ENCODE measurements at regions not wholly inside any gene's neighbourhood (a gene's known extent, or its start where the extent isn't known, plus 50 kb on each side); places are given as distances from the start of the nearest gene placed in this dataset.

DNA sequence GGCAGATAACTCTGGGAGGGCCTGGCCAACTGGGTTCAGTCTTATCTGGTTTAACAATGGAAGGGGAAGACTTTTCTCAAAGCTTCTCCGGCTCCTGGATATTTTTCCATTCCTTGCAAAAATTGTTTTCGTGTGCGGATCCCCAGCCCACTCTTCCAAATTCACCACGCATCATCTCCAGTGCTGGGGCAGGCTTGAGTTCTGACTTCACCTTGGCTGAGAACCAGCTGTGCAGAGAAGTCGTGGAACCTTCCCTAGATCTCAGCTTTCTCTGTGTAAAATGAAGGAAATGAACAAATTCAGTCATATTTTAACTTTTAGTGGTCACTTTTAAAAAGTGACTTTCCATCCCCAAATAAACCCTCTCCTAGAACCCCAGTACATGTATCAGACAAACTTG, 297.0 kb downstream of the TCF7L2 start:
- H3K4me2 ChIP-seq, result no peak overlapping the region
- H3K4me3 Mint-ChIP-seq, result no peak overlapping the region
- no peaks in the 10 kb centered on the region for H3K36me3 Mint-ChIP-seq (ENCODE audit: low read depth)
- H3K79me2 ChIP-seq (replicated peaks; ENCODE audit: insufficient read depth), result no peaks in the 10 kb centered on the region
- no peaks in the 10 kb centered on the region for H3K9me3 Mint-ChIP-seq
- H3K4me1 ChIP-seq (ENCODE audit: insufficient read depth), result no peaks in the 10 kb centered on the region
- H3K27ac Mint-ChIP-seq, result no peak overlapping the region
- H3K4me3 ChIP-seq, result no peak overlapping the region
- no peaks in the 10 kb centered on the region for H4K20me1 ChIP-seq (replicated peaks; ENCODE audit: insufficient read depth)
- no peaks in the 10 kb centered on the region for H3K27me3 ChIP-seq (ENCODE audit: insufficient read depth)
- DNase-seq (ENCODE audit: low spot score) (no peak), ATAC-seq (no peak)
- TF ChIP-seq JUNB (IDR thresholded peaks at IDR 0.05; ENCODE audit: unreplicated experiment), result no peak
- TF ChIP-seq ZNF331 (CRISPR knock-in tag; IDR thresholded peaks at IDR 0.05; ENCODE audit: low read depth), result no peak
- TF ChIP-seq STAT1 (IDR thresholded peaks at IDR 0.05; ENCODE audit: unreplicated experiment), result no peak
- no peak for TF ChIP-seq REST (IDR thresholded peaks at IDR 0.05; ENCODE audit: unreplicated experiment)
- no peak for TF ChIP-seq EZH2 (IDR thresholded peaks at IDR 0.05; ENCODE audit: low read depth, unreplicated experiment)
- TF ChIP-seq NANOG (IDR thresholded peaks at IDR 0.05; ENCODE audit: borderline replicate concordance), result no peak
- TF ChIP-seq CREB1 (CRISPR knock-in tag; IDR thresholded peaks at IDR 0.05; ENCODE audit: low read depth), result no peak
- TF ChIP-seq ETS1 (IDR thresholded peaks at IDR 0.05), result no peak
- TF ChIP-seq, protein P1, sequence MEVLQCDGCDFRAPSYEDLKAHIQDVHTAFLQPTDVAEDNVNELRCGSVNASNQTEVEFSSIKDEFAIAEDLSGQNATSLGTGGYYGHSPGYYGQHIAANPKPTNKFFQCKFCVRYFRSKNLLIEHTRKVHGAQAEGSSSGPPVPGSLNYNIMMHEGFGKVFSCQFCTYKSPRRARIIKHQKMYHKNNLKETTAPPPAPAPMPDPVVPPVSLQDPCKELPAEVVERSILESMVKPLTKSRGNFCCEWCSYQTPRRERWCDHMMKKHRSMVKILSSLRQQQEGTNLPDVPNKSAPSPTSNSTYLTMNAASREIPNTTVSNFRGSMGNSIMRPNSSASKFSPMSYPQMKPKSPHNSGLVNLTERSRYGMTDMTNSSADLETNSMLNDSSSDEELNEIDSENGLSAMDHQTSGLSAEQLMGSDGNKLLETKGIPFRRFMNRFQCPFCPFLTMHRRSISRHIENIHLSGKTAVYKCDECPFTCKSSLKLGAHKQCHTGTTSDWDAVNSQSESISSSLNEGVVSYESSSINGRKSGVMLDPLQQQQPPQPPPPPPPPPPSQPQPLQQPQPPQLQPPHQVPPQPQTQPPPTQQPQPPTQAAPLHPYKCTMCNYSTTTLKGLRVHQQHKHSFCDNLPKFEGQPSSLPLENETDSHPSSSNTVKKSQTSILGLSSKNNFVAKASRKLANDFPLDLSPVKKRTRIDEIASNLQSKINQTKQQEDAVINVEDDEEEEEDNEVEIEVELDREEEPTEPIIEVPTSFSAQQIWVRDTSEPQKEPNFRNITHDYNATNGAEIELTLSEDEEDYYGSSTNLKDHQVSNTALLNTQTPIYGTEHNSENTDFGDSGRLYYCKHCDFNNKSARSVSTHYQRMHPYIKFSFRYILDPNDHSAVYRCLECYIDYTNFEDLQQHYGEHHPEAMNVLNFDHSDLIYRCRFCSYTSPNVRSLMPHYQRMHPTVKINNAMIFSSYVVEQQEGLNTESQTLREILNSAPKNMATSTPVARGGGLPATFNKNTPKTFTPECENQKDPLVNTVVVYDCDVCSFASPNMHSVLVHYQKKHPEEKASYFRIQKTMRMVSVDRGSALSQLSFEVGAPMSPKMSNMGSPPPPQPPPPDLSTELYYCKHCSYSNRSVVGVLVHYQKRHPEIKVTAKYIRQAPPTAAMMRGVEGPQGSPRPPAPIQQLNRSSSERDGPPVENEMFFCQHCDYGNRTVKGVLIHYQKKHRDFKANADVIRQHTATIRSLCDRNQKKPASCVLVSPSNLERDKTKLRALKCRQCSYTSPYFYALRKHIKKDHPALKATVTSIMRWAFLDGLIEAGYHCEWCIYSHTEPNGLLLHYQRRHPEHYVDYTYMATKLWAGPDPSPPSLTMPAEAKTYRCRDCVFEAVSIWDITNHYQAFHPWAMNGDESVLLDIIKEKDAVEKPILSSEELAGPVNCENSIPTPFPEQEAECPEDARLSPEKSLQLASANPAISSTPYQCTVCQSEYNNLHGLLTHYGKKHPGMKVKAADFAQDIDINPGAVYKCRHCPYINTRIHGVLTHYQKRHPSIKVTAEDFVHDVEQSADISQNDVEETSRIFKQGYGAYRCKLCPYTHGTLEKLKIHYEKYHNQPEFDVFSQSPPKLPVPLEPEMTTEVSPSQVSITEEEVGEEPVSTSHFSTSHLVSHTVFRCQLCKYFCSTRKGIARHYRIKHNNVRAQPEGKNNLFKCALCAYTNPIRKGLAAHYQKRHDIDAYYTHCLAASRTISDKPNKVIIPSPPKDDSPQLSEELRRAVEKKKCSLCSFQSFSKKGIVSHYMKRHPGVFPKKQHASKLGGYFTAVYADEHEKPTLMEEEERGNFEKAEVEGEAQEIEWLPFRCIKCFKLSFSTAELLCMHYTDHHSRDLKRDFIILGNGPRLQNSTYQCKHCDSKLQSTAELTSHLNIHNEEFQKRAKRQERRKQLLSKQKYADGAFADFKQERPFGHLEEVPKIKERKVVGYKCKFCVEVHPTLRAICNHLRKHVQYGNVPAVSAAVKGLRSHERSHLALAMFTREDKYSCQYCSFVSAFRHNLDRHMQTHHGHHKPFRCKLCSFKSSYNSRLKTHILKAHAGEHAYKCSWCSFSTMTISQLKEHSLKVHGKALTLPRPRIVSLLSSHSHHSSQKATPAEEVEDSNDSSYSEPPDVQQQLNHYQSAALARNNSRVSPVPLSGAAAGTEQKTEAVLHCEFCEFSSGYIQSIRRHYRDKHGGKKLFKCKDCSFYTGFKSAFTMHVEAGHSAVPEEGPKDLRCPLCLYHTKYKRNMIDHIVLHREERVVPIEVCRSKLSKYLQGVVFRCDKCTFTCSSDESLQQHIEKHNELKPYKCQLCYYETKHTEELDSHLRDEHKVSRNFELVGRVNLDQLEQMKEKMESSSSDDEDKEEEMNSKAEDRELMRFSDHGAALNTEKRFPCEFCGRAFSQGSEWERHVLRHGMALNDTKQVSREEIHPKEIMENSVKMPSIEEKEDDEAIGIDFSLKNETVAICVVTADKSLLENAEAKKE (CRISPR knock-in tag; IDR thresholded peaks at IDR 0.05), result no peak
- TF ChIP-seq ZNF114 (CRISPR knock-in tag; IDR thresholded peaks at IDR 0.05), result no peak
- TF ChIP-seq, protein P2, sequence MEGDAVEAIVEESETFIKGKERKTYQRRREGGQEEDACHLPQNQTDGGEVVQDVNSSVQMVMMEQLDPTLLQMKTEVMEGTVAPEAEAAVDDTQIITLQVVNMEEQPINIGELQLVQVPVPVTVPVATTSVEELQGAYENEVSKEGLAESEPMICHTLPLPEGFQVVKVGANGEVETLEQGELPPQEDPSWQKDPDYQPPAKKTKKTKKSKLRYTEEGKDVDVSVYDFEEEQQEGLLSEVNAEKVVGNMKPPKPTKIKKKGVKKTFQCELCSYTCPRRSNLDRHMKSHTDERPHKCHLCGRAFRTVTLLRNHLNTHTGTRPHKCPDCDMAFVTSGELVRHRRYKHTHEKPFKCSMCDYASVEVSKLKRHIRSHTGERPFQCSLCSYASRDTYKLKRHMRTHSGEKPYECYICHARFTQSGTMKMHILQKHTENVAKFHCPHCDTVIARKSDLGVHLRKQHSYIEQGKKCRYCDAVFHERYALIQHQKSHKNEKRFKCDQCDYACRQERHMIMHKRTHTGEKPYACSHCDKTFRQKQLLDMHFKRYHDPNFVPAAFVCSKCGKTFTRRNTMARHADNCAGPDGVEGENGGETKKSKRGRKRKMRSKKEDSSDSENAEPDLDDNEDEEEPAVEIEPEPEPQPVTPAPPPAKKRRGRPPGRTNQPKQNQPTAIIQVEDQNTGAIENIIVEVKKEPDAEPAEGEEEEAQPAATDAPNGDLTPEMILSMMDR (conservative IDR thresholded peaks at IDR 0.05; ENCODE audit: low read depth in 2 of 2), result no peak
- TF ChIP-seq POLR2AphosphoS5 (IDR thresholded peaks at IDR 0.05; ENCODE audit: low read depth), result no peak
- TF ChIP-seq EZH2phosphoT487 (IDR thresholded peaks at IDR 0.05; ENCODE audit: unreplicated experiment), result no peak
- peaks cover 4% of the 10 kb centered on the region for H3K27me3 Mint-ChIP-seq (ENCODE audit: insufficient read depth, low read depth, poor library complexity)
- peaks cover 7% of the 10 kb centered on the region; the same call in 1 of the 2 replicates for H3K9me2 ChIP-seq (ENCODE audit: insufficient read depth)
- H3K4me1 Mint-ChIP-seq, result no peaks in the 10 kb centered on the region; the same call in 2 of the 3 replicates
- H3F3A ChIP-seq (replicated peaks; ENCODE audit: low read depth), result no peaks in the 10 kb centered on the region
- H3K36me3 ChIP-seq (ENCODE audit: insufficient read depth), result no peaks in the 10 kb centered on the region
- H2AFZ ChIP-seq, result no peak overlapping the region
- H3K27ac ChIP-seq (ENCODE audit: low read depth), result no peak overlapping the region
